Kidney (tissue), 13 donors: ENCODE measurements at regions not wholly inside any gene's neighbourhood (a gene's known extent, or its start where the extent isn't known, plus 50 kb on each side); places are given as distances from the start of the nearest gene placed in this dataset.

Source experiments
- DNase-seq, 5 donors: peaks; one replicate each; pipeline ENCODE4 v3.0.0-alpha.2; 2013 to 2020
- FAIRE-seq: peaks from 2 replicates; lab custom pipeline; 2012; peaks lifted over from hg19 to GRCh38; lab: Jason Lieb, UNC
- H3K27ac ChIP-seq, 2 donors: one replicate each; pipeline ENCODE4 v1.7.0; 2013; ENCODE audit warnings: low read depth in 2 of 2, low read length in 2 of 2, inconsistent platforms in 1 of 2
- H3K27me3 ChIP-seq: one replicate; pipeline ENCODE4 v1.7.1; 2013; ENCODE audit warnings: low read length, inconsistent platforms; ENCODE audit not compliant: control insufficient read depth, insufficient read depth
- H3K36me3 ChIP-seq, 3 donors: one replicate each; pipeline versions ENCODE4 v1.7.0 to v1.7.1; 2013; ENCODE audit warnings: low read length in 3 of 3, control low read depth in 1 of 3, inconsistent platforms in 1 of 3; ENCODE audit not compliant: insufficient read depth in 3 of 3, control insufficient read depth in 2 of 3
- H3K4me1 ChIP-seq, 3 donors: one replicate each; pipeline versions ENCODE4 v1.7.0 to v1.7.1; 2013; ENCODE audit warnings: low read length in 3 of 3, inconsistent platforms in 1 of 3, low read depth in 1 of 3; ENCODE audit not compliant: control insufficient read depth in 2 of 3, insufficient read depth in 2 of 3
- H3K4me3 ChIP-seq, 3 donors: one replicate each; pipeline versions ENCODE4 v1.7.0 to v1.8.1; 2013; ENCODE audit warnings: low read length in 3 of 3, control low read depth in 1 of 3, inconsistent platforms in 1 of 3
- H3K9ac ChIP-seq, 3 donors: one replicate each; pipeline versions ENCODE4 v1.7.0 to v1.7.1; 2013; ENCODE audit warnings: low read length in 3 of 3, control low read depth in 1 of 3, inconsistent platforms in 1 of 3
- H3K9me3 ChIP-seq, 3 donors: one replicate each; pipeline versions ENCODE4 v1.7.0 to v1.7.1; 2013; ENCODE audit warnings: low read length in 3 of 3, control low read depth in 1 of 3, inconsistent platforms in 1 of 3; ENCODE audit not compliant: control insufficient read depth in 2 of 3, insufficient read depth in 1 of 3
- CTCF ChIP-seq: IDR thresholded peaks from 3 replicates; pipeline ENCODE4 v1.5.1; 2012; ENCODE audit warnings: mild to moderate bottlenecking, moderate library complexity, borderline replicate concordance; ENCODE audit not compliant: insufficient read depth; ENCODE audit errors: extremely low read depth
- intact Hi-C: fragments of 100-400 bp; cut with DNase I; formaldehyde crosslinking; loops from one replicate; pipeline ENCODE4 v1.11.1; 2022
- donor health status: control.
- donor health status: control.
- donor health status: control.
- donor health status: control.
- donor health status: control.
- donor health status: DM: yes; HTN: yes; CAD: no.
- donor health status: Normal renal cell carcinoma (clear cell type).

GRCh38 chr15:87227846-87228245 lies 1028.7 kb downstream of the NTRK3 start:
- no peak for FAIRE-seq
- DNase-seq = no peak

GRCh38 chr15:87225436-87225835 lies 1031.1 kb downstream of the NTRK3 start:
- Histone ChIP-seq H3K27ac (no peak overlapping the region), H3K27me3 (no peaks in the 10 kb centered on the region), H3K9ac (no peak overlapping the region), H3K36me3 (no peaks in the 10 kb centered on the region), H3K4me3 (no peak overlapping the region), H3K9me3 (no peaks in the 10 kb centered on the region), H3K4me1 (no peaks in the 10 kb centered on the region)
- no peak for TF ChIP-seq CTCF
- no peak for FAIRE-seq
- DNase-seq = no peak
- intact Hi-C loops = no loop called here

More at GRCh38 chr15:87227846-87228245, 1028.7 kb downstream of the NTRK3 start:
- Histone ChIP-seq H3K9me3 (no peaks in the 10 kb centered on the region), H3K4me1 (no peaks in the 10 kb centered on the region), H3K27me3 (no peaks in the 10 kb centered on the region), H3K4me3 (no peak overlapping the region), H3K27ac (no peak overlapping the region), H3K9ac (no peak overlapping the region), H3K36me3 (no peaks in the 10 kb centered on the region)
- intact Hi-C loops = no loop called here
- TF ChIP-seq CTCF = no peak

GRCh38 chr15:87224404-87224803 lies 1032.1 kb downstream of the NTRK3 start:
- no peak for TF ChIP-seq CTCF
- H3K9ac ChIP-seq = no peak overlapping the region
- H3K36me3 ChIP-seq = no peaks in the 10 kb centered on the region
- H3K4me1 ChIP-seq = no peaks in the 10 kb centered on the region
- no peak overlapping the region for H3K27ac ChIP-seq
- H3K9me3 ChIP-seq = no peaks in the 10 kb centered on the region
- intact Hi-C loops = no loop called here
- no peaks in the 10 kb centered on the region for H3K27me3 ChIP-seq
- FAIRE-seq (no peak), DNase-seq (no peak)
- no peak overlapping the region for H3K4me3 ChIP-seq
